CD4-positive, alpha-beta T cell treated with Interleukin-2 at 100 ng/mL for 4 hours (primary cell): ENCODE measurements at regions not wholly inside any gene's neighbourhood (a gene's known extent, or its start where the extent isn't known, plus 50 kb on each side); places are given as distances from the start of the nearest gene placed in this dataset.
A peak's percentile ranks its signal among the peaks of the same experiment; 100 is the strongest.
"Not testable (repeated sequence)": the region's sequence is repeated elsewhere in the genome, so short reads cannot be mapped to it uniquely, and the experiment has no call there.

Source experiments
- DNase-seq: peaks from one replicate; pipeline ENCODE4 v3.0.0-alpha.2; 2020; ENCODE audit warnings: low spot score

DNA sequence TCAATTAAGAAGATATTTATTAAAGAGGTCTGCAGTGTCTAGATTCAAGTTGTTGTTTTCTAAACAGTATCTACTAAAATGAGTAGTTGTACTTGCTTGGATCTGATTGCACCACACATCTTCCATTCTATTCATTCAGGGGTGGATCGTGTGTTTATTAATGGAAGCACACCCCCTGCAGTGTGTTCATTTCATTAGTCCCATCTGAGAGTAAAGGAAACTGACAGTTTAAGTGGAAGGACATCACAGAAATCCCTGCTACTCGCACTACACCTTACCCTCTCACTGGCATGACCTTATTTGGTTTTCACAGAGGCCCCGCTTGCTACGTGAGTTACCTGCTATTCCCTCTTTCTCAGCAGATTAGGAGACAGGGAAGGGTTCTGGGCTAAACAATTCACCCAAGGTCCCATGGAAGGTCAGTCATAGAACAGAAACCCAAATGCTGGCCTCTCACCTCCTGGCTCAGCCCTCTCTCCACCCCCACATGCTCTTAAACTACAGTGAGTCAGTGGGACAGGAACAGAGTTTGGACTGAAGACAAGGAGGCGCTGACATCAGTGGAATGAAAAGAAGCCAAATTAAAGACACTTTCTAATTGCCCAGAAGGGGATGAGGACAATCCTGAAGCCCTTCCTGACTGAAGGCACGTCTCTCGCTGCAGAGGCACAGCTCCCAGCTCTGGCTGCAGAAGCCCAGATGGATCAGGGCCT is 369.2 kb upstream of the NRP1 start:
- DNase-seq, result no peak

- no peak for DNase-seq
Observed at GRCh38 chr10:33698033-33698432, 363.6 kb upstream of the NRP1 start.

- DNase-seq, result no peak
Observed at GRCh38 chr10:33697016-33697415, 362.5 kb upstream of the NRP1 start.

DNA sequence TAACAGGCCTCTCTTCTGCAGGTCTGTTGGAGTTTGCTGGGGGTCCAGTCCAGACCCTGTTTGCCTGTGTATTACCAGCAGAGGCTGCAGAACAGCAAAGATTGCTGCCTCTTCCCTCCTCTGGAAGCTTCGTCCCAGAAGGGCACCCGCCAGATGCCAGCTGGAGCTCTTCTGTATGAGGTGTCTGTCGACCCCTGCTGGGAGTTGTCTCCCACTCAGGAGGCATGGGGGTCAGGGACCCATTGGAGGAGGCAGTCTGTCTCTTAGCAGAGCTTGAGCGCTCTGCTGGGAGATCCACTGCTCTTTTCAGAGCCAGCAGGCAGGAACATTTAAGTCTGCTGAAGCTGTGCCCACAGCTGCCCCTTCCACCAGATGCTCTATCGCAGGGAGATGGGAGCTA is 361.1 kb upstream of the NRP1 start:
- DNase-seq, result no peak

DNA sequence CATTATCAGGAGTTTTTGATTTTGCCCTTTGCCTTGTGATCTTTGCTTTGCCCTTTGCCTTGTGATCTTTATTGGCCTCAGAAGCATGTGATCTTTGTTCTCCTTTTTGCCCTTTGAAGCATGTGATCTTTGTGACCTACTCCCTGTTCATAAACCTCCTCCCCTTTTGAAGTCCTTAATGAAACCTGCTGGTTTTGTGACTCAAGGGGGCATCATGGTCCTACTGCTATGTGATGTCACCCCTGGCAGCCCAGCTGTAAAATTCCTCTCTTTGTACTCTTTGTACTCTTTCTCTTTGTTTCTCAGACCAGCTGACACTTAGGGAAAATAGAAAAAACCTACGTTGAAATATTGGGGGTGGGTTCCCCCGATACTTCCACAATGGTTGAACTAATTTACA is 356.1 kb upstream of the NRP1 start:
- not testable (repeated sequence) for DNase-seq

- DNase-seq, result no peak
Observed at GRCh38 chr10:33688506-33688905, 354.0 kb upstream of the NRP1 start.

DNA sequence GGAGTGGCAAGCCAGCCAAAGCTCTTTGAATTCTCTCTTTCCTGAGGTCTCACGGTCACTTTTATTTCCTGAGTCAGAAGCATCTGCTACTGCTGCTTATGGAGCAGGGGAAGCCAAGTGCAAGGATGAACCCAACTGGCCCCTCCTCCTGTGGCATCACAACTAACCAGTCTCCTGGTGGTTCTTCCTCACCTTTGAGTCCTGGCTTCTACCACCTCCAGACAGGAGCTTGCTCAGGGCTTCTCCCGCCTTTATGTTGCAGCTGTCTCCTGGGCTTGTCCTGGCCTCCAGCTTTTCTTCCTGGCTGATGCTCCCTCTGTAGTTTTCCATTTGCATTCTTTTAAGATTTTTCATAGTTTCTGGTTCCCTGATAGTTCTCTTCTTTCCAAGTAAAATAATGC is 349.7 kb upstream of the NRP1 start:
- DNase-seq, result no peak

DNA sequence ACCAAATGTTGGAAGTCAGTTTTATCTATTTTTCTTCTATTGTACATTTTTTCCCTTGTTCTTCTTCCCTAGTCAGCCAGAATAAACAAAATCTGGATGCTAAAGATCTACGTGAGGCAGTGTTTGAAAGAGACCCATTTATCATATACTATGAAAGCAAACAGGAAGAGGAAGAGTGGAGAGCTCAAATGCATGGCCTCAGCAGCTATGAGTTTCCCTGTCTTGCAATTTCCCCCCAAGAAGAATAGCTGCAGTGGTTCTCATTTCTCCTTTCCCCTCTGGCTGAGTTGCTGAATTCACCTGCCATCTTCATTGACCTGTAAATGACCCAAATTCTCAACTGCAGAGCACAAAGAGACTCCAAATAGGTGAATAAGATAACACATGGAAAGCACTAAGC is 347.1 kb upstream of the NRP1 start:
- no peak for DNase-seq

DNA sequence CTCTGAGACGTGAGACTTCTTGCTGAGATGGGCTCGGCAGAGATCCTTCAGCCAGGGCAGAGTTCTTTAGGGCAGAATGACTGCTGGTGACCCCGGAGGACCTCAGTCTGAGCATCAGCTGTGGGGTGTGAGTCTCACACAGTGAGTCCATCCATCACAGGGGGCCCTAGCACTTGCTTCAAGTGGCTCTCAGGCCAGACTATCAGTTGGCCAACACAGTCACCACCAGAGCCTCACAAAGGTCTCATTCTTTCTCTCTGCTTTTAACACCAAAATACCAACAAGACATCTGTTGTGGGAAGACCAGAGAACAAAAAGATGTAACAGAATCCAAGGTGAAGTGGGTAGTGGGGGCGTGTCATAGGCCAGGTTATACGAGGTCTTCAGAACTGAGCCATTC is 345.6 kb upstream of the NRP1 start:
- no peak for DNase-seq

- DNase-seq, result no peak
Observed at GRCh38 chr10:33676606-33677339, 342.3 kb upstream of the NRP1 start.

DNA sequence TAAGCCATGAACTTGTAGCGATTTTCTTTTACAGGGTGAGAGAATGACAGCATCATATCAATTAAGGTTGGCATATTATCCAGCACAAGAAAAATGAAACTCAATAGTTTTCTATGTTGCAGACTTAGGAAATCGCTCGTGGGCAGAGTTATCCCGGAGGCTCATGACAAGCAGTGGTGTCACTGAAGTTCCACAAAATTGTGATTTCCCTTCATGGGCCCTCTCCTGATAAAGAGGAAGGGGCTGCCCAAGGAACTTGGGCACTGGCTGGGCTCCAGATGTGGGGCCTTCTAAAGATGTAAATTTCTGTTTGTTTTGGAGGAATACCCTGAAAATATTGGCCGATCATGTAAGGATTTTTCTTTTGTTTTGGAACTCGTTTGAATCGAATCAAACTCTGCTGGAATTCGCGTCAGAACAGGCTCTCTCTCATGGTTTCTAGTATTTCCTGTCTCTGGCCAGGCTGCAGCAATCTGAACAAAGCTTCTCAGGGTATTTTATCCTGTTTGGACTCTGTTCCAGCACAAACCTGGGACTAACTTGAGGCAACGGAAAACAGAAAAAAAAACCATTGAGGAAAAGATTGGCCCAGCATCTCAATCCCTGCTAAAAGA is 340.6 kb upstream of the NRP1 start:
- no peak for DNase-seq

DNA sequence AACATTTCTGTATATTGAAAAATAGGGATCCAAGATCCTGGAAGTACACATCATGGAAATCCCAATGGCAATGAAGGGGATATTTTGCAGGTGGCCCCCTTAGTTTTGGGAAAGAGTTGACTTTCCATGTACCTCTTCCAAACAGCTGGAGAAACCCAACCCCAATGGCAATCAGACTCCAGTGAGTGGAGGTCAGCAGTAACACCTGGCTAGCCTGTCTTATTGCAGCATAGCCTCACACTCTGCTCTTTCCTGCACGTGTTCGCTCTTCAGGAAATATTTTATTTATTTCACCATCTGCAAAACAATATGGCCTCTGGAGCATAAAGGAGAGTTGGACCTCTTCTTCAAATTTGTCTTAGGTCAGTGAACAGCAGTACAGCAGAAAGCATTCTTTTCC is 340.0 kb upstream of the NRP1 start:
- DNase-seq, result no peak

- DNase-seq, result no peak
Observed at GRCh38 chr10:33673839-33674415, 339.5 kb upstream of the NRP1 start.

GRCh38 chr10:33669904-33670303 is 335.4 kb upstream of the NRP1 start:
- no peak for DNase-seq

DNA sequence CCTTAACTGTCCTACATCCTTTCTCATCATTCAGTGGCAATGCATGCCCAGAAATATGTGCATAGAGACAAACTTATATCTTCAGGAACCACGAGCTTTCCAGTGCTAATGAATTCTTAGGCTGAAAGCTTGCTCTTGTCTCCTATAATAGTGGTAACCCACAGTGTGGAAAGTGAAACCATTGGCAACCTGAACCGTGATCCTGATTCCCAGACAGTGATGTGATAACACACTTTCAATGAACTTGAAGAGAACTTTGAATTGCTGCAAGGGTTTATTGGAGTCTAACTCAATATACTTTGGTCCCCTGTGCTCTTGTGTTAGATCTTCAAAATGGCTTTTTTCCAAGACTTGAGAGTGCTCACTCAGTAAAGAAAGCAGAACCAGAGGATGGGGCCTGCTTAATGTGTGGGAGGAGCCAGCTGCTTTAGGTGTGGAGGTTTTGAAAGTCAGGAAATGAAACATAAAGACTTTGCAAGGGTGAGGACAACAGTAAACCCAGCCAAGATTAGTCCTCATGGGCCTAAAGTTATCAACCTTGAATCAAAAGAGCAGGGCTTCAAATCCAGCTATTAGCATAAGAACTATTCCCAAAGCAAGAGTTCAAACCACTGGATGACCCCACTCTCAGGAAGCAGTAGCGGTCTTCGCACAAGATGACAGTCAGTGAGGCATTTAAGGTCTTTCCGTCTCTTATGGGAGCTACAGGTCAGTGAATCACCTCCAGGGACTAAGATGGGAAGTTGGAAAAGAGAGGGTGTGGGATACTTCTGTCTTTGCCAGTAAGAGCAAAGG is 332.4 kb upstream of the NRP1 start:
- no peak for DNase-seq

DNA sequence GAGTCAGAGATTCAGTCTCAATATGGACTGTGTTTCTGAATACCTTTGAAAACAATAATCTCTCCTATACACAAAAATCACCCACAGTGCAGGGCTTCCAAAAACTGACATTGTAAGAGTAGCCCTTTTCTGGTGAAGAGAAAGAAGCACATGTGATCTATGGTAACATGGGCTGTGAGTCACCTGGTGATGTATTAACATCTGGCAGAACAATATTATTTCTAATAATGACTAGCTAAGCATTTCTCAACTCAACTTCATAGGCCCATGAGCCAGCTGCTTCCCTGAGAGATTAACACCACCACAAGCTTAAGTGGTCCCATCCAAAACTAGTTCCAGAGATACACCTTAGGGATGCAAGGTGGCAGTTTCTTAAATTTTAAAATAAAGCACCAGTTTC is 331.0 kb upstream of the NRP1 start:
- DNase-seq, result no peak

- DNase-seq, result no peak
Observed at GRCh38 chr10:33664070-33664469, 329.6 kb upstream of the NRP1 start.

DNA sequence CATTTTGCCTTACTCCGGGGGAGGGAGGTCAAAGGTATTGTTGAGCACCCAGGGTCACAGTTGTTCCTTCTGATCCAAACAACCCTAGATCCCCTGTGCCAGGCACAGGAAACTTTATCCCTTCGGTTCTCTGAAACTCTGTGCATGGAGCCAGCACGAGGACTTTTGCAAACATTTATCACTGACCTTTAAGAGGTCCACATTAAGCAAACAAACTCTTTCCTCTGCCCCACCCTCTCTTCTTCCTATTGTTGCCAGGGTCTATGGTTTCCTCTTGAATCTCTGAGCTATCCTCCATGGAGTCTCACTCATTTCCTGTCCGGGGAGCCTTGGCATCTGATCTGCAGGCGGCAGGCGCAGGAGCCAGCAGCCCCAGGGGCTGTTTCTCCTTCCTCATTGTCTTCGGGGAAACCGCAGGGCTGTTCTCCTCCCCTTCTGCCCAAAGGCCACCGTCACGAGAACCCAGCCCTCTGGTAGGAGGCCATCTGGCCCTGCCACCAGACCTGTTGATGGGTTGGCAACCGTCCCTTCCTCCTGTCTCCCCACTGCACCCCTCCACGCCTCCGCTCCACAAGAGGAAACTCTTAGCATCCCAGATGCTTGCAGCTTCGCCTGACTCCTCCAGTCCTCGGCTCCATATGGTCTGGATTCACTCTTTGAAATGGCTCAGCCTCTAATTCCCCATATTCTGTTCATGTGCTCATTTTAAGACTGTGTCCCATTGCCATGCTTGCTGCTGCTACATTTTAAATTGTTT is 327.3 kb upstream of the NRP1 start:
- DNase-seq, result peak; percentile 2

DNA sequence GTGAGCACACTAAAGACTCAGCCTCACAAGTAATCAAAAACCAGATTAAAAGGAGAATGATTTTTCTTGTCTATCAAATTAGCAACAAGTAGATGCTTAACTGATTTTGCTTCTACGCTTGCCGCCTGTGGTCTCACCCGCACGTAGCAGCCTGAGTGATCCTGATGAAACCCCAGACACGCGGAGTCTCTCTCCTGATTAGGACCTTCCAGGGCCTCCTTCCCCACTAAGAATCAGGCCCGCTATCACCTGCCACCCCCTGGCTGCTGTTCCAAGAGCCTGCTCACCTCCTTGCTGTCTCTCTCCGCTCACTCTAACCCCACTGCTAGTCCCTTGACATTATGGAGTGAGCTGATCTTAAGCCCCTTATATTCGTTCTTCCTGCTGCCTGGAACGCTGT is 325.9 kb upstream of the NRP1 start:
- no peak for DNase-seq

DNA sequence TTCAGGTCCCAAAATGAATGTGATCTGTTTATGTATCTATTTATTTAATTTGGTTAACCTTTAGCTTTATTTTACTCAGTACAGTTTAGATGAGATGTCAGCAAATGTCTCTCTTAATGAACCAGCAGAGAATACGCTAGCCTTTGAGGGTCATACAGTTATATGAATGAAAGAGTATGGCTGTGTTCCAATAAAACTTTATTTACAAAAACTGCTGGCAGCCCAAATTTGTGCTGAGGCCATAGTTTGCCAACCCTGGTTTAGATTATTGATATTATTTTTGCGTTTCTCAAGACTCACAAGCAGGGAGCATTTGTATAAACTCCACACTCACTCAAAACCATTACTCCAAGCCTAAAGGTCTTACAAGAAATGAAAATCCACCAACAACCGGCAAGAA is 323.4 kb upstream of the NRP1 start:
- DNase-seq, result no peak

DNA sequence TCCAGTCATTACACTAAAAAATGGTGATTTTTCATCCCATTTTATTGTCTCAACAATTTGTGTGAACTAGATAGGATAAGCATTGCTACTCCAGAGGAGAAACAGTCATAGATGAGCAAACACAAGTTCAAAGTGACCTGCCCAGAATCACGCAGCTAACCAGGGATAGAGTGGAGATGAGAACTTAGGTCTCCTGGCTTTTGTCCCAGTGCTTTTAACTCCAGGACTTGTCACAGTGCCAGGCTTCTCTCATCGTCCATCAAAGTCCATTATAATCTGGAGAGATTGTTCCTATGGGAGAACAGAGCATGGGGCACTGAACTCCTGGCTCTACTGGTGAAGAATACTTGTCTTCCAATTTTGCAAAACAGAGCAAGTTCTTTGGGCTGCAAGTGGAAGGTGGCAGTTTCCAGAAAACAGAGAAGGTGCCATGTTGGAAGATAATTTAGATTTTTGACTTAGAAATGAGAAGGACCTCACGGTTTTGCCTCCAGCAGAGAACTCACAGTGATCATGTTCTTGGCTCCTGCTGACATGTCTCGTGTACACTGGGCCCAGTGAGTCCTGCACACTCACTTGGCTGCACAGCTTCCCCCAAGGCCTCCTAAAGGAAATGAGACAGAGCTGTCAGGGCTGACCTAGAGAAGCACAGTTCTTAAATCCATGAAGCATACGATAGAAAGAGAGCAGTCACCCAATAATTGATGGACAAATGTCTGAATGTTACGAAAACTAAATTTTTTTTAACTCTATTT is 322.9 kb upstream of the NRP1 start:
- no peak for DNase-seq
